ENCODE measurements at regions not wholly inside any gene's neighbourhood (a gene's known extent, or its start where the extent isn't known, plus 50 kb on each side); places are given as distances from the start of the nearest gene placed in this dataset.

- TF ChIP-seq CTCF (conservative IDR thresholded peaks at IDR 0.05 in 1 of 2, IDR thresholded peaks at IDR 0.05 in 1 of 2; ENCODE audit: extremely low read depth in 1 of 2, insufficient read depth in 1 of 2, low read depth in 1 of 2, low read length in 2 of 2) (no peak), EZH2 (IDR thresholded peaks at IDR 0.05; ENCODE audit: borderline replicate concordance, low read length) (no peak)
Measured at GRCh38 chr15:68488290-68488689, 56.3 kb upstream of the ITGA11 start.
